ENCODE measurements at regions not wholly inside any gene's neighbourhood (a gene's known extent, or its start where the extent isn't known, plus 50 kb on each side); places are given as distances from the start of the nearest gene placed in this dataset.
"Not testable (repeated sequence)": the region's sequence is repeated elsewhere in the genome, so short reads cannot be mapped to it uniquely, and the experiment has no call there.

- Histone ChIP-seq H3K36me3 (ENCODE audit: control insufficient read depth in 1 of 2, insufficient read depth in 2 of 2, low read length in 2 of 2) (no peaks in the 10 kb centered on the region), H3K4me3 (ENCODE audit: low read depth in 1 of 2, low read length in 2 of 2) (no peak overlapping the region), H3K27me3 (ENCODE audit: control insufficient read depth in 1 of 2, insufficient read depth in 2 of 2, low read length in 2 of 2) (no peaks in the 10 kb centered on the region), H3K27ac (ENCODE audit: low read depth, low read length) (no peak overlapping the region), H3K9ac (ENCODE audit: low read depth in 1 of 2, low read length in 2 of 2) (no peak overlapping the region), H3K9me3 (ENCODE audit: control insufficient read depth in 1 of 2, low read length in 2 of 2) (no peaks in the 10 kb centered on the region), H3K4me1 (ENCODE audit: control insufficient read depth in 1 of 2, insufficient read depth in 2 of 2, low read length in 2 of 2) (no peaks in the 10 kb centered on the region)
These were observed 53.3 kb upstream of the CYLC2 start for GRCh38 chr9:102941868-102942267.

- H3K4me3 ChIP-seq (ENCODE audit: low read depth in 1 of 2, low read length in 2 of 2), result no peak overlapping the region
- no peaks in the 10 kb centered on the region for H3K9me3 ChIP-seq (ENCODE audit: control insufficient read depth in 1 of 2, low read length in 2 of 2)
- H3K4me1 ChIP-seq (ENCODE audit: control insufficient read depth in 1 of 2, insufficient read depth in 2 of 2, low read length in 2 of 2), result no peaks in the 10 kb centered on the region
- no peaks in the 10 kb centered on the region for H3K36me3 ChIP-seq (ENCODE audit: control insufficient read depth in 1 of 2, insufficient read depth in 2 of 2, low read length in 2 of 2)
- no peaks in the 10 kb centered on the region for H3K27me3 ChIP-seq (ENCODE audit: control insufficient read depth in 1 of 2, insufficient read depth in 2 of 2, low read length in 2 of 2)
- no peak overlapping the region for H3K9ac ChIP-seq (ENCODE audit: low read depth in 1 of 2, low read length in 2 of 2)
- no peak overlapping the region for H3K27ac ChIP-seq (ENCODE audit: low read depth, low read length)
These were observed 72.6 kb upstream of the CYLC2 start for GRCh38 chr9:102922526-102922925.

GRCh38 chr9:102911185-102911584 is 83.9 kb upstream of the CYLC2 start:
- Histone ChIP-seq H3K36me3 (ENCODE audit: control insufficient read depth in 1 of 2, insufficient read depth in 2 of 2, low read length in 2 of 2) (no peaks in the 10 kb centered on the region), H3K4me3 (ENCODE audit: low read depth in 1 of 2, low read length in 2 of 2) (no peak overlapping the region), H3K9ac (ENCODE audit: low read depth in 1 of 2, low read length in 2 of 2) (no peak overlapping the region), H3K27ac (ENCODE audit: low read depth, low read length) (no peak overlapping the region), H3K9me3 (ENCODE audit: control insufficient read depth in 1 of 2, low read length in 2 of 2) (no peaks in the 10 kb centered on the region), H3K4me1 (ENCODE audit: control insufficient read depth in 1 of 2, insufficient read depth in 2 of 2, low read length in 2 of 2) (no peaks in the 10 kb centered on the region), H3K27me3 (ENCODE audit: control insufficient read depth in 1 of 2, insufficient read depth in 2 of 2, low read length in 2 of 2) (no peaks in the 10 kb centered on the region)

GRCh38 chr9:102905795-102906194 is 89.3 kb upstream of the CYLC2 start:
- not testable (repeated sequence) for H3K9me3 ChIP-seq (ENCODE audit: control insufficient read depth in 1 of 2, low read length in 2 of 2); H3K9ac ChIP-seq (ENCODE audit: low read depth in 1 of 2, low read length in 2 of 2); H3K27me3 ChIP-seq (ENCODE audit: control insufficient read depth in 1 of 2, insufficient read depth in 2 of 2, low read length in 2 of 2)

GRCh38 chr9:102892025-102892424 is 103.1 kb upstream of the CYLC2 start:
- no peak overlapping the region for H3K9ac ChIP-seq (ENCODE audit: low read depth in 1 of 2, low read length in 2 of 2)
- H3K27me3 ChIP-seq (ENCODE audit: control insufficient read depth in 1 of 2, insufficient read depth in 2 of 2, low read length in 2 of 2), result no peaks in the 10 kb centered on the region
- H3K9me3 ChIP-seq (ENCODE audit: control insufficient read depth in 1 of 2, low read length in 2 of 2), result no peaks in the 10 kb centered on the region
- H3K36me3 ChIP-seq (ENCODE audit: control insufficient read depth in 1 of 2, insufficient read depth in 2 of 2, low read length in 2 of 2), result no peaks in the 10 kb centered on the region
- H3K27ac ChIP-seq (ENCODE audit: low read depth, low read length), result no peak overlapping the region
- no peaks in the 10 kb centered on the region for H3K4me1 ChIP-seq (ENCODE audit: control insufficient read depth in 1 of 2, insufficient read depth in 2 of 2, low read length in 2 of 2)
- no peak overlapping the region for H3K4me3 ChIP-seq (ENCODE audit: low read depth in 1 of 2, low read length in 2 of 2)

More at GRCh38 chr9:102905795-102906194, 89.3 kb upstream of the CYLC2 start:
- not testable (repeated sequence) for H3K27ac ChIP-seq (ENCODE audit: low read depth, low read length); H3K4me3 ChIP-seq (ENCODE audit: low read depth in 1 of 2, low read length in 2 of 2); H3K36me3 ChIP-seq (ENCODE audit: control insufficient read depth in 1 of 2, insufficient read depth in 2 of 2, low read length in 2 of 2); H3K4me1 ChIP-seq (ENCODE audit: control insufficient read depth in 1 of 2, insufficient read depth in 2 of 2, low read length in 2 of 2)

GRCh38 chr9:102888747-102889146 is 106.4 kb upstream of the CYLC2 start:
- not testable (repeated sequence) for H3K4me1 ChIP-seq (ENCODE audit: control insufficient read depth in 1 of 2, insufficient read depth in 2 of 2, low read length in 2 of 2); H3K9ac ChIP-seq (ENCODE audit: low read depth in 1 of 2, low read length in 2 of 2); H3K27ac ChIP-seq (ENCODE audit: low read depth, low read length); H3K4me3 ChIP-seq (ENCODE audit: low read depth in 1 of 2, low read length in 2 of 2); H3K9me3 ChIP-seq (ENCODE audit: control insufficient read depth in 1 of 2, low read length in 2 of 2); H3K27me3 ChIP-seq (ENCODE audit: control insufficient read depth in 1 of 2, insufficient read depth in 2 of 2, low read length in 2 of 2); H3K36me3 ChIP-seq (ENCODE audit: control insufficient read depth in 1 of 2, insufficient read depth in 2 of 2, low read length in 2 of 2)

- no peak overlapping the region for H3K9ac ChIP-seq (ENCODE audit: low read depth in 1 of 2, low read length in 2 of 2)
- no peak overlapping the region for H3K4me3 ChIP-seq (ENCODE audit: low read depth in 1 of 2, low read length in 2 of 2)
- no peaks in the 10 kb centered on the region for H3K27me3 ChIP-seq (ENCODE audit: control insufficient read depth in 1 of 2, insufficient read depth in 2 of 2, low read length in 2 of 2)
- no peaks in the 10 kb centered on the region for H3K36me3 ChIP-seq (ENCODE audit: control insufficient read depth in 1 of 2, insufficient read depth in 2 of 2, low read length in 2 of 2)
- no peaks in the 10 kb centered on the region for H3K4me1 ChIP-seq (ENCODE audit: control insufficient read depth in 1 of 2, insufficient read depth in 2 of 2, low read length in 2 of 2)
- no peak overlapping the region for H3K27ac ChIP-seq (ENCODE audit: low read depth, low read length)
- H3K9me3 ChIP-seq (ENCODE audit: control insufficient read depth in 1 of 2, low read length in 2 of 2), result no peaks in the 10 kb centered on the region
These were observed 119.4 kb upstream of the CYLC2 start for GRCh38 chr9:102875687-102876086.

- Histone ChIP-seq H3K9ac (ENCODE audit: low read depth in 1 of 2, low read length in 2 of 2) (no peak overlapping the region), H3K4me3 (ENCODE audit: low read depth in 1 of 2, low read length in 2 of 2) (no peak overlapping the region), H3K4me1 (ENCODE audit: control insufficient read depth in 1 of 2, insufficient read depth in 2 of 2, low read length in 2 of 2) (no peaks in the 10 kb centered on the region), H3K27me3 (ENCODE audit: control insufficient read depth in 1 of 2, insufficient read depth in 2 of 2, low read length in 2 of 2) (no peaks in the 10 kb centered on the region), H3K27ac (ENCODE audit: low read depth, low read length) (no peak overlapping the region), H3K36me3 (ENCODE audit: control insufficient read depth in 1 of 2, insufficient read depth in 2 of 2, low read length in 2 of 2) (no peaks in the 10 kb centered on the region), H3K9me3 (ENCODE audit: control insufficient read depth in 1 of 2, low read length in 2 of 2) (no peaks in the 10 kb centered on the region)
These were observed 127.6 kb upstream of the CYLC2 start for GRCh38 chr9:102867488-102867887.

GRCh38 chr9:102862478-102862877 is 132.7 kb upstream of the CYLC2 start:
- Histone ChIP-seq H3K27me3 (ENCODE audit: control insufficient read depth in 1 of 2, insufficient read depth in 2 of 2, low read length in 2 of 2) (no peaks in the 10 kb centered on the region), H3K9ac (ENCODE audit: low read depth in 1 of 2, low read length in 2 of 2) (no peak overlapping the region), H3K4me3 (ENCODE audit: low read depth in 1 of 2, low read length in 2 of 2) (no peak overlapping the region), H3K27ac (ENCODE audit: low read depth, low read length) (no peak overlapping the region), H3K9me3 (ENCODE audit: control insufficient read depth in 1 of 2, low read length in 2 of 2) (no peaks in the 10 kb centered on the region), H3K36me3 (ENCODE audit: control insufficient read depth in 1 of 2, insufficient read depth in 2 of 2, low read length in 2 of 2) (no peaks in the 10 kb centered on the region), H3K4me1 (ENCODE audit: control insufficient read depth in 1 of 2, insufficient read depth in 2 of 2, low read length in 2 of 2) (no peaks in the 10 kb centered on the region)

GRCh38 chr9:102855641-102856040 is 139.5 kb upstream of the CYLC2 start:
- no peaks in the 10 kb centered on the region for H3K36me3 ChIP-seq (ENCODE audit: control insufficient read depth in 1 of 2, insufficient read depth in 2 of 2, low read length in 2 of 2)
- H3K4me1 ChIP-seq (ENCODE audit: control insufficient read depth in 1 of 2, insufficient read depth in 2 of 2, low read length in 2 of 2), result no peaks in the 10 kb centered on the region
- no peaks in the 10 kb centered on the region for H3K9me3 ChIP-seq (ENCODE audit: control insufficient read depth in 1 of 2, low read length in 2 of 2)
- no peak overlapping the region for H3K4me3 ChIP-seq (ENCODE audit: low read depth in 1 of 2, low read length in 2 of 2)
- no peaks in the 10 kb centered on the region for H3K27me3 ChIP-seq (ENCODE audit: control insufficient read depth in 1 of 2, insufficient read depth in 2 of 2, low read length in 2 of 2)
- no peak overlapping the region for H3K27ac ChIP-seq (ENCODE audit: low read depth, low read length)
- H3K9ac ChIP-seq (ENCODE audit: low read depth in 1 of 2, low read length in 2 of 2), result no peak overlapping the region

GRCh38 chr9:102845827-102846371 is 149.2 kb upstream of the CYLC2 start:
- H3K27ac ChIP-seq (ENCODE audit: low read depth, low read length), result no peak overlapping the region
- no peak overlapping the region for H3K9ac ChIP-seq (ENCODE audit: low read depth in 1 of 2, low read length in 2 of 2)
- H3K4me3 ChIP-seq (ENCODE audit: low read depth in 1 of 2, low read length in 2 of 2), result no peak overlapping the region
- no peaks in the 10 kb centered on the region for H3K9me3 ChIP-seq (ENCODE audit: control insufficient read depth in 1 of 2, low read length in 2 of 2)
- no peaks in the 10 kb centered on the region for H3K36me3 ChIP-seq (ENCODE audit: control insufficient read depth in 1 of 2, insufficient read depth in 2 of 2, low read length in 2 of 2)
- no peaks in the 10 kb centered on the region for H3K27me3 ChIP-seq (ENCODE audit: control insufficient read depth in 1 of 2, insufficient read depth in 2 of 2, low read length in 2 of 2)
- peaks cover 22 to 34% of the 10 kb centered on the region in 2 donors for H3K4me1 ChIP-seq (ENCODE audit: control insufficient read depth in 1 of 2, insufficient read depth in 2 of 2, low read length in 2 of 2)

Measured in duodenal mucosa (tissue), 2 donors.